SK-N-SH (cell line): ENCODE measurements at regions not wholly inside any gene's neighbourhood (a gene's known extent, or its start where the extent isn't known, plus 50 kb on each side); places are given as distances from the start of the nearest gene placed in this dataset.

Experiments used
- EP300 ChIP-seq, 2 experiments: IDR thresholded peaks; 2 replicates each; pipeline versions ENCODE4 v1.4.0 to v1.6.1; 2012; ENCODE audit warnings: borderline replicate concordance in 1 of 2, low read depth in 1 of 2, low read length in 1 of 2
- TAF1 ChIP-seq: IDR thresholded peaks from 2 replicates; pipeline ENCODE4 v1.6.1; 2012; ENCODE audit warnings: low read depth, mild to moderate bottlenecking, low read length, moderate library complexity, borderline replicate concordance
- TF ChIP-seq, protein P1 (sequence below): IDR thresholded peaks from 2 replicates; pipeline ENCODE4 v1.6.1; 2012; ENCODE audit warnings: mild to moderate bottlenecking, low read depth, low read length, moderate library complexity

DNA sequence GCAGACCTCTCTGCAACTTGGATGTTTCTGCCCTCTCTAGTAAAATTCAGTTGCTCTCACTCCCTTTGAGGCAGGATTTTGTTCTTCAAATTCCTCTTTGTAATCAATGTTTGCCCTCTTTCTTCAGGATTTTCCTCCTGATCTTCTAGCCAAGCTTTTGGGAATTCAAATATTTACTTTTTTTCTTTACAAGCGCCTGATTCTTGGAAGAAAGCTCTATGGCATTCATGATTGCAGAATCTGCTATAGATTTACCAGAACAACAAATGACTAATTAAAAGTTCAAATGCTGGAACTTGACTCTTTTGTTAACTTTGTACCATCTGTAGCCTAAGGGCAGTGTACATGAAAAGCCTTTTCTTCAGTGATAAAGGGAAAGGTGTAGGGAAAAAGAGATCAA lies 63.7 kb upstream of the SHISA6 start:
- no peak for TF ChIP-seq TAF1
- TF ChIP-seq EP300 (IDR thresholded peaks at IDR 0.05; ENCODE audit: borderline replicate concordance in 1 of 2, low read depth in 1 of 2, low read length in 1 of 2) = no peak
- TF ChIP-seq, protein P1, sequence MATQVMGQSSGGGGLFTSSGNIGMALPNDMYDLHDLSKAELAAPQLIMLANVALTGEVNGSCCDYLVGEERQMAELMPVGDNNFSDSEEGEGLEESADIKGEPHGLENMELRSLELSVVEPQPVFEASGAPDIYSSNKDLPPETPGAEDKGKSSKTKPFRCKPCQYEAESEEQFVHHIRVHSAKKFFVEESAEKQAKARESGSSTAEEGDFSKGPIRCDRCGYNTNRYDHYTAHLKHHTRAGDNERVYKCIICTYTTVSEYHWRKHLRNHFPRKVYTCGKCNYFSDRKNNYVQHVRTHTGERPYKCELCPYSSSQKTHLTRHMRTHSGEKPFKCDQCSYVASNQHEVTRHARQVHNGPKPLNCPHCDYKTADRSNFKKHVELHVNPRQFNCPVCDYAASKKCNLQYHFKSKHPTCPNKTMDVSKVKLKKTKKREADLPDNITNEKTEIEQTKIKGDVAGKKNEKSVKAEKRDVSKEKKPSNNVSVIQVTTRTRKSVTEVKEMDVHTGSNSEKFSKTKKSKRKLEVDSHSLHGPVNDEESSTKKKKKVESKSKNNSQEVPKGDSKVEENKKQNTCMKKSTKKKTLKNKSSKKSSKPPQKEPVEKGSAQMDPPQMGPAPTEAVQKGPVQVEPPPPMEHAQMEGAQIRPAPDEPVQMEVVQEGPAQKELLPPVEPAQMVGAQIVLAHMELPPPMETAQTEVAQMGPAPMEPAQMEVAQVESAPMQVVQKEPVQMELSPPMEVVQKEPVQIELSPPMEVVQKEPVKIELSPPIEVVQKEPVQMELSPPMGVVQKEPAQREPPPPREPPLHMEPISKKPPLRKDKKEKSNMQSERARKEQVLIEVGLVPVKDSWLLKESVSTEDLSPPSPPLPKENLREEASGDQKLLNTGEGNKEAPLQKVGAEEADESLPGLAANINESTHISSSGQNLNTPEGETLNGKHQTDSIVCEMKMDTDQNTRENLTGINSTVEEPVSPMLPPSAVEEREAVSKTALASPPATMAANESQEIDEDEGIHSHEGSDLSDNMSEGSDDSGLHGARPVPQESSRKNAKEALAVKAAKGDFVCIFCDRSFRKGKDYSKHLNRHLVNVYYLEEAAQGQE = no peak
